Epithelial cell of prostate (primary cell): ENCODE measurements at regions not wholly inside any gene's neighbourhood (a gene's known extent, or its start where the extent isn't known, plus 50 kb on each side); places are given as distances from the start of the nearest gene placed in this dataset.

ENCODE experiments used
- DNase-seq: peaks from one replicate; pipeline ENCODE4 v3.0.0-alpha.2; 2011; ENCODE audit warnings: low read depth, low spot score
- H3K27ac ChIP-seq: fragments of 450-650 bp; 2 replicates; pipeline ENCODE4 v1.5.1; 2017; ENCODE audit warnings: mild to moderate bottlenecking

DNA sequence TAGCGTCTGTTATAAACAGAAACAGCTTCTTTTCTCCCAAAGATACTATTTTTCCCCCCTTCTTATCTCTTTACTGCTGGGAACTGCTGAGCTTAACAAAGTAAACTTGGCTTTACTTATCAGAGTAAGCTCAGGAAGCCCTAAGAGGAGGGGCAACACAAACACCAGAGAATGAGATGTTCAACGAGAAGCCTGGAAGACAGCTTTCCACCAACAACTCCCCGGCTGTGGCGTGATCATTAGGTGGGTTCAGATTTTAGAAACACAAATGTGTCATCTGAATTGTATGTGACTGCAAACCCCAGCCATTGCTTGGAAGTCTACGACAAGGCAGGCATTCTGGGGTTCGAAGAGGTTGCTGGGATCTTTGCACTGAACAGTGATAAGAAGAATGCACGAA is 181.2 kb upstream of the ESRRG start:
- no peak for DNase-seq
- H3K27ac ChIP-seq, result peak overlapping the region; percentile 98

DNA sequence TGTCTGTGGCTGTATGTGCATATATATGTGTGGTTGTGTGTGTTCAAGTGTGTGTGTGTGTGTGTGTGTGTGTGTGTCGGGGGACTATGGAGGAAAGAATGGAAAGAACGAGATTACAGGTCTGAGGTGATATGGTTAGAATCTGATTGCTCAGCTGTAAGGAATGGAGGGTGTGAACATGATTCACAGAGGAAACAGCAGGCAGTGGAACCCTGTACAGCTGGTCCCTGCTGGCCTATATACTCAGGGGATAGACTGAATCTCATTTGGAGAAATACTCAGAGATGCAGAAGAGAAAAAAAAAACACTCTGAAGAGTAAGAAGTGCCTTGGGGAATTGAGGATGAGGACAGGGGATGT is 180.1 kb upstream of the ESRRG start:
- H3K27ac ChIP-seq, result peak overlapping the region; percentile 98
- DNase-seq, result peak; percentile 57

DNA sequence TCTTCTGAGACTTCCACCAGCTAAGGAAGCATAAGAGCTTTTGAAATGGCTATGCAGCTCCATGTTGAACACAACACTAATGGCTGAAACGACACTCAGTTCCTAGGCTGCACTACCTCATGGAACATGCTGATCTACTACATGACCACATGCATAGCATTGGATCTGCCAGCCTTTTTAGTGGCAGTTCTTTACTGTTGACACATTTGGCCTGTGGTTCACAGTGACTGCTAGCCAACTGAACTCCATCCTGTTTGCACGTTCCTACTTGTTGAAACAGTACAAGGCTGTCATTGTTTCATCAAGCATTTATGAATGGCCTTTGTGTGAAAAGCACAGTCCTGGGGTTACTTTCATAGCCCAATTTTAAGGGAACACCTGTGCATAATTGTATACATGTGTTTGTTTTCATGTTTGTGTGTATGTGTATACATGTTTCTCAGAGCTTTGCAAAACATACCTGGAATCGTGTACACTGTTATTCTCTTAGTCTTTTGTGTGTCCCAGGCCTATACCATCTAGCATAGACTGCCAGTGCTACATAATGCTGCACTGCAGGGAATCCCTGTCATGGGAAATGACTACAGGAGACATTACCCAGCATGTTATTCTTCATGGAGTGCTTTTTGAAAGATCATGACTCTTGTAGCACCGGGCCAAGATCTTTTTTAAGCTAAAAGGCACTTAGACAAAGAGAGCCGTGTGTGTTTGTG is 179.6 kb upstream of the ESRRG start:
- peak overlapping the region; percentile 98 for H3K27ac ChIP-seq
- DNase-seq, result peak; percentile 94

DNA sequence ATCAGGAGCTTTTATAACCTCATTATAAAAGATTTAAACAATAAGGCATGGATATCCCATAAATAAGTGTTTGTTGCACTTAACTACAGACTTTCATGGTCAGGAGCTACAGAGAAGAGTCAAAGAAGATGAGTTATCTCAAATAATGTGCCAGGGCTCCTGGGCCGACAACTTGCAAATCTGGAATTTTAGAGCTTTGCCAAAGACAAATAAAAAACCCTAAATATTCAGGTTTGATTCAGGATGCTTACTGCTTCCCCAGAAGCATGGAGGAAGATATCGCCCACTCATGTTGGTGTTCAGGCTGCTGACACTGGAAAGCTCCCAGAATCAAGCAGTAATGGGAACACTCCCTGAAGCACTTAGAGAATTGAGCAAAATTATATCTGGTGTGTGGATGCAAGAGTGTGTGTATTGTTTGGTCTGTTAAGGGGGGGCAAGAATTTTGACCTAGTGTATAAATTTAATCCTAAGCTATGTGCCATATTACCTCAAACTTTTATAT is 176.9 kb upstream of the ESRRG start:
- H3K27ac ChIP-seq, result no peak overlapping the region
- DNase-seq, result no peak

DNA sequence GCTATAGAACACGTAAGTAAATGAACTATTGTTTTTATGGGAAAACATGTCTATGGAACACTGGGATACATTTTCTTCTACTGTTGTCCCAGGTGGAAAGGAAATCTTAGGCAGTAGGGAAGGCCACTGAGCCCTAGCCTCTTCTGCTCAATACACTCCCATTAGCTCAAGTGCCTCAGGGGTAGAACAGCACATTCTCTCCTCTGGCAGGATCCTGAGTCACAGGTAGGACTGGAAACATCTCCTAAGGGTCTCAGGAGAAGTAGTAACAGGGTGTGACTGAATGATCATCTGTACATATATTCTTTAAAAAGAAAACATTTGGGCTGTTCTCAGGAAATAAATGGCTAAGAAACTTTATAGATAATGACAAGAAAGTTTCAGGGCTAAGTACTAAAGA is 175.6 kb upstream of the ESRRG start:
- H3K27ac ChIP-seq, result peak overlapping the region; percentile 19

DNA sequence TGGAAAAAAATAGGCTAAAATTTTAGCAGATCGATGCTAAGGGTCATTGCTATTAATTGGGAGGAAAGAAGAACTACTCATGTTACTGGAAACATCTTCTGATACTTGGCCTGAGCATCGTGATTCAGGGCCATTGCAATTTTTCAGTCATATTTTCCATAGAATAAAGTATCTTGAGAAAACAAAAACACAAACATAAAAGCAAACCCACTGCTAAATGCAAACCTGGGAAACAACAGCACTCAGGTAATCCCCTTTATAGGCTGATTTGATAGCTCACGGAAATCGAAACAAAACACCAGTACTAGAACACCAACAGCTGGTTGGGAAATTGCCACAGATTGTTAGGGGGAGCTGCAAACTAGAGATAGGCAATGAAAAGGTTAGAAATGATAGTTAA is 172.9 kb upstream of the ESRRG start:
- no peak for DNase-seq
- H3K27ac ChIP-seq, result no peak overlapping the region

More for the DNA sequence above, 175.6 kb upstream of the ESRRG start:
- no peak for DNase-seq

DNA sequence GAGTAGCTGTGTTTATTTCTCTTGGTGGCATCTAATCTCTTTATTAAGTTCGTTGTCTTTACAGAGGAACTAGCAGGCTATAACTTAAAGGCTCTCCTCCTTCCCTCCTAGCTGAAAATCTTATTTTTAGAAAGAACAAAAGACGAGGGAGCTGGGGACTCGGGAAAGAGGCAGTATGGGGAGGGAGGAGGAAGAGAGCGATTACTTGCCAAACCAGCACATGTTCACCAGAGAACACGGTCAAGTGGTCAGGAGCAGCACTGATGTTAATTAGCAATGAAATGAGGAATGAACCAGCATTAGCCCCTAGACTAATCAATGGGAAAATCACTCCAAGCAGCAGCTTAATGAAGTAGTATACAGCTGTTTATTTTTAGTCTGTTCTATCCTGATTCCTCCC is 171.3 kb upstream of the ESRRG start:
- DNase-seq, result no peak
- no peak overlapping the region for H3K27ac ChIP-seq

DNA sequence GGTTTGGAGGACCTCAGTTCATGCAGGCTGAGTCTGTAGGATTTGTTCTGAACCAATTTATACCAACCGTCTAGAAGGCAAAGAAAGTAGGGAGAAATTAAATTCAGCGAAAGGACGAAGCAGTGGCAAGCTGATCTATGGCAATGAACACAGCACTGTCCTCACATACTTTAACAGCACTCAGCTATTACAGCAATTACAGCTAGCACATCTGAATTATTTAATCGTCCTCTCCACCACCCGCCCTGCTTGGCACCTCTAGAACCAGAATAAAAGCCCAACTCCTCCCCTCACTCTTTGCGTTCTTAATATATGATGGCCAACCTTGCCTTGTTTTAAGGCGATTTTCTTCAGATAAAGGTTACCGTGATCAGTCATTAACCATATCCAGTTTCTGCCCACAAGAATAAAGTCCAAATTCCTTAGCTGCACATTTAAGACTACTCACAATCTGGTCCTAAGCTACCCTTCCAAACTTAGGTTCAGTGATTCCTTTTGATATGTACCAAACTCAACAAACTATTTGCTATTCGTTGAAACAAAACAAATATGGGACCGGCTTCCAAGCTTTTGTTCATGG is 169.4 kb upstream of the ESRRG start:
- H3K27ac ChIP-seq, result no peak overlapping the region
- no peak for DNase-seq

DNA sequence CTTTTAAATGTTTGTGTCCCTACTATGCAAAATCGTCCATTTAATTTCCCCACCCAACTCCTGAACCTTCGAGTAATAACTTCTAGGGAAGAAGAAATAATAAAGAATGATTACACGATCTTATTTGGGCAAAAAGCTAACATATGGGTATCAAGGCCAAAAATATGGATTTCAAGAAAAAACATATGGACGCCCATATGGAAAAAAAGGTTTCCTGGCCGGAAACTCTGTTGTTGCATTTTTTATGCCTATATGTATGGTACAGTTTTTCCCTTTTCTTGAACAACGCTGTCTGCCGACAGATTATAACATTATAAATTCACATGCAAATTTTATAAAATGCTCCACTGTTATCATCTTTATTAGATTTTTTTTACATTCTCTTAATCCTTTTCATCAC is 167.6 kb upstream of the ESRRG start:
- no peak for DNase-seq
- H3K27ac ChIP-seq, result no peak overlapping the region

DNA sequence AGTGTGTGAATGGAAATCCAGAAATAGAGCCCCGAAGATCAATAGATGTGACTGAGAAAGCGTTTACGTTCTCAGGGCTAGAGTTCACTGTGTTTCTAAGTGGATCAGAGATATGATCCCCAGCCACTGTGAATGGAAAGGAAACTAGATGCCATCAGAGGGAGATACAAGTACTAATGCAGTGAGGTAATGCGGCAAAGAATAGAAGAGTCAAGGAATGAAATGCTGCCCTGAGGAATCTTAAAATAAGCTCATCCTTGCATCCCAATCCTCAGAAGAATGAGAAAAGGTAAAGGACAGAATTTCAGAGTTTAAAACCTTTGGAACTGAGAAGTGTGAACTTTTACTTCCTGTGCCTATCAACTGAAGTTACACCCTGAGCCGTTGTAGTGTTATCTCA is 165.5 kb upstream of the ESRRG start:
- DNase-seq, result no peak
- H3K27ac ChIP-seq, result no peak overlapping the region

DNA sequence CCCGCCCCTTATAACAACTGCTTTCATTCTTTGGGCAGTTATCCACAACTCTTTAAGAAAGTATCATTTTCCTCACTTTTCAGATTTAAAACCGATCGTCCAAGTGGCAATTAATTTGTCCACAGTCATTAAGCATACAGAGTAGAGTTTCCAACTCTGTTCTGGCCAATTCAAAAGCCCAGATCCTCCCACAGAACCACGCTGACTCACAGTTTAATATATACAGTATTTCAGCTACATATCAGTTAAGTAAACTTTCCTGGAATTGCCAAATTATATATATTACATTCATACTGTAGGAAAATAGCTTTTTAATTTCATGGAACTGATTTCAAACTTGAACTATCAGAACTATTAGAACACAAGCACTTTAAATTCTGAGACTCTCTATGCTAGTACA is 163.8 kb upstream of the ESRRG start:
- DNase-seq, result no peak
- H3K27ac ChIP-seq, result no peak overlapping the region

DNA sequence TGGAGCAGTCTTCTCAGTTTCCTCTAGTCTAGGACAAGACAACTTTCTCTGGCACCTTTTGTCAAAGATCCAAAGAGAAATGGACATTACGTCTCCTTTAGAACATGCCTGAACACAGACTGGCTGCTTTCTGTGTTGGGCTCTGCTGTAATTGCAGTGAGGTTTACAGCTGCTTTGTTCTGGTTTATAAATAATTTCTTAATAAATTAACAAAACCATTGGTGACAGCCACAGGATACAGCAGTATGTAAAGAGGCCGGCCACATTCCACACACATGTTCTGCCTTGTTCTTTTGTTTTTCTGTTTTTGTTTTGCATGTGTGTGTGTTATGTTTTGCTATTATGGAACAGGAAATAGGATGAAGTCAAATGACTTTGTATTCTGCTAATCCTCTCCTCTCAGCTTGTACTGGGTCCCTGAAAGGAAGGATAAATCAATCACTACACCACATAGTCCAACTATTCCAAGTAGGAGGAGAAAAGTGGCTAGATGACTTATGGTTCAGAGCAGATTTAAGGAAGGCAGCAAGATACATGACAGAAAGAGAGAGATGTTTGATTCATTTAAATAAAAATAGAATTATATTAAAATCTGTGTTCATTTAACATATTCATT is 161.5 kb upstream of the ESRRG start:
- peak overlapping the region; percentile 62 for H3K27ac ChIP-seq
- no peak for DNase-seq

DNA sequence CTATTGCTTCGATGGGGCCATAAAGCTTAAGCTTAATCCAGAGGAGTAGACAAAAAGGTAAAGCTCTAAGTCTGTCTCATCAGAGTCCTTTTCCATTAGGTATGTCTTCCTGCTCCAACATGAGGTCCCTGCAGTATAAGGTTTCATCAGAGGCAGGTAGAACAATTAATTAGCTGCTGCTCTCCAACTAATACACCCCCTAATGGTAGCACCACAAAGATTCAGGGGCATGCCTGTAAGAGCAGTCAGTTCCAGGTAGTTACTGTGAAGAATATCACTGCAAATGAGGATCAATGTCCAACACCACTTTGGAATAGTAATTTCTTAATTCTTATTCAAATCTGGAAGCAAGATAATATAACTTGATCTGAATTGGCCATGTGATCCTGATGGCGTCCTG is 160.3 kb upstream of the ESRRG start:
- H3K27ac ChIP-seq, result no peak overlapping the region
- DNase-seq, result no peak

DNA sequence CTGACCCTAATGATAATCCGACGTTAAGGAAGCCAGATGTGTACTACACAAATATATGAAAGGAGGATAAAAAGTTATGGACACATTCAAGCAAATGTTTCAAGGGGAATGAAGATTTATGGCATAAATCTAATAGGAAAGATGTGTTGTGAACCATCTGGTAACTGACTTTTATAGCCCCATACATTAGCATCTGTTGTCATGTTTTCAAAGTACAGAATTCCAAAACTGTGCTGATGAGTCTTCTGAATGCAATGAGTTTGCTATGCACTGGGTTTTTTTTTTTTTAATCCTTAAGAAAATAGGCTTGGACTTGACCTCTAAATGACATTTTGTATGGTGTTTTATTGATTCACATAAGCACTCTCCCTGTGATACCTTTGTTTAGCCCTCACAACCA is 158.5 kb upstream of the ESRRG start:
- DNase-seq, result no peak

DNA sequence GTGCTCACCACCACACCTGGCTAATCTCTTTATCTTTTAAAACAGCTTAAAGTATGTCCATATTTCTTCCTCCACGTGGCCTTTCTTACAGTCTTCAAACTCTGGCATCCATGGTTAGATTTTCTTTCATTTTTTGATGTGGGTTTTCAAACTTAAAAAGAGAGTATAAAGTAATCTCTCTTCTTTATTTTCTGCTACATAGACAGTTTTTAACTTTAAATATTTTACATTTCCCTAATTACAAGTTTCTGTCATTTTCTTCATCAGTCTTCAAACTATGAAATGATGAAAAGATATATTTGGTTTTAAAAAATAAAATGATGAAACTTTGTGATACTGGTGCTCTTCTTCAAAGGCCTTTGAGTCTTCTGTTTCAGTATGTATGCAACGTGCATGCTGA is 143.5 kb upstream of the ESRRG start:
- DNase-seq, result no peak

More for the DNA sequence above, 158.5 kb upstream of the ESRRG start:
- no peak overlapping the region for H3K27ac ChIP-seq

DNA sequence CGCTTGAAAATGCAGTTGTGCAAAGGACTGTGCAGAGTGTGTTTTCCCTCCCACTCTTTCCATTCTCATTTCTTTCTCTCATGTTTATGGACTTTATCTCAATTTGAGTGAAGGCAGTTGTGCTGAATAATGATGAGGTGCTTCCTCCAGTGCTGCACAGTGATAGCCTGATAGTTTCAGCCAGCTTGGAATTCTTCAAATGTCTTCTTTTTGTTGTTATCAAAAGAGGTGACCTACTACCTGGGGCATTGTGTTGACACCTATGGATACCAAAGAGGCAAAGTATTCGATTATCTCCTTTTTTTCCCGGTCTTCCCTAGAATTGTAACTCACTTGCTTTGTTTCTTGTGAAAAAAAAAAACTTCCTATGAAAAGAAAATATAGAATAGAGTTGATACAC is 132.6 kb upstream of the ESRRG start:
- no peak for DNase-seq
- H3K27ac ChIP-seq, result no peak overlapping the region

More for the DNA sequence above, 143.5 kb upstream of the ESRRG start:
- no peak overlapping the region for H3K27ac ChIP-seq

DNA sequence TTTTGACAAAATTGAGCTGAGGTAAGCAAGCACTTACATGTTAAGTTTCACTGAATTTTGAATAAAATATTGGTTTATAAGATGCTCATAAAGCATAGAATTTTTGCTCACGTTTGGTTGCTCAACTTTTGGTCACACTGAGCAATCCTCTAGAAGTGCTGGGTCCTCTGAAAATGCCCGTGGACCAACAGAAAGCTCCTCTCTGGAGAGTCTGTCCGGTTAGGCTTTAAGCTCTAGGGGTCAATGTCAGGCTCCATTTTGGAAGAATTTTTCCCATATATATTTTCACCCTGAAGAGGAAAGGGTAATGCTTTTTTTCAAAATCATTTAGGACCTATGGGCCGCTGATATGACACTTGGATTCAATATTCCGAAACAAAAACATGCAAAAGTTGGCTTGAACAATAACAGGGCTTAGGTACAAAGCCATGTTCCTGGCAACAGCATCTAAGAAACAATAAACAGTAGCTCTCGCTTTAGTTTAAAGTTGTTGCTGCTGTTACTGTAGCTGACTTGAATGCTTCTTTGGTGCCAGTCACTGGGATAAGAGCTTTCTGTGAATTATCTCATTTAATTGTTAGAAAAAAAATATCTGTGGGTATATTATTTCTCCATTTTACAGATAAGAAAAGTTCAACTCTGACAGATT is 131.7 kb upstream of the ESRRG start:
- H3K27ac ChIP-seq, result no peak overlapping the region
- no peak for DNase-seq

DNA sequence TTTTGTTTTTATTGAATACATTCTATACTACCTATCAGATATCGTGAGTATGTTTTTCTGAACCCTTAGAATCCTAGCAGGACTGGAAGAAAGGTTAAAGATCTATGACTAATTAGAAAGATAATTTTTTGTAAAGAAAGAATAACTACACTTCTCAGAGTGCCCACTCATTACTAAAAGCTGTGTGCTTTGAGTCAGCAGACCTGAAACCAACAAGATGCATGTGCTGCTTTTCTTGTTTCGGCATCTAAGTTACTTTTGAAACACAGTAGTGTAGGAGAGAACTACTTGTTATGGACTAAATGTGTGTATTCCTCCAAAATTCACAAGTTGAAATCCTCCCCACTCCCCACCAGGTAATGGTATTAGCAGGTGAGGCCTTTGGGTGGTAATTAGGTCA is 127.8 kb upstream of the ESRRG start:
- H3K27ac ChIP-seq, result no peak overlapping the region
- no peak for DNase-seq

DNA sequence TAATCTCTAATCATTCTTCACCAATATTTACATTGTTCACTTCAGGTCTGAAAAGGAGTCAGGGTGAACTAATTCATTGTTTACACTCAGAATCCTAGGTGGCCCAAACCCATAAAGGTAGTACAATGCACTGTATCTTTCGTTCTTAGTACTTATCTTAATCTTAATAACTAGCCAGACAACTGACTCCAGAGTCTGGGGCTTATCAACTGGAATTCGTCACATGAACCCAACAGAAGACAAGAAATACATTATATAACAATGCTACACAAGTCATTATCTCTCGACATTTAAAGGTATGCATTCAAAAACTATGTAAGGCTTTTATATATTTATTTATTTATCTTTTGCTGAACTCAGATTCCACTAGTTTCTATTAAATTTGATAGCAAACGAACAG is 125.9 kb upstream of the ESRRG start:
- no peak overlapping the region for H3K27ac ChIP-seq
- no peak for DNase-seq

DNA sequence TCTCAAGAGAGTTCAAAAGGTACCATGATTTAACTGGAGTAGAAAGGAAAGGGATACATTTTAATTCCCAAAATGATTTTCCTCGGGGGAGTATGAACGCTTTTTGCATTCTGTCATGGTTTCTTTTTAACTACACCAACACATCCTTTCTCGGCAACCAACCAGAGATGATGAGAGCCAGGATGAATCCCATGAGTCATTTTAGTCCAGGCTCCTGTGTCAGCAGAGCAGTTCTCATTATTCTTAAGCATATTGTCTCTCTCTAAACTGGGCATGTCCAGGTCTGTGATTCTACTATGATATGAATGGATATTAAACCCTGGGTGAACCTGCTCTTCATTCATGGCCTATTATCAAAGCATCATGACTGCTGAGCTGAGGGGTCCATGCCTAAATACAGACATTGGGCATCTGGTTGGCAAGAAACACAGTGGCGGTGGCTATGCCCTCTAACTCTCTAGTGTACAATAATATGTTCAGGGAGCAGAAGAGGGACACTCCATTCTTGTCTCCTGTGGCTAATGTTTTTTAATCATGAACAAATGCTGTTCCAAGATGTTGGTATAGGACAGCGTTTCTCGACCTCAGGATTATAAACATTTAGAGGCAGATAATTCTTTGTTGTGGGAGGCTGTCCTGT is 124.3 kb upstream of the ESRRG start:
- peak; percentile 2 for DNase-seq
- H3K27ac ChIP-seq, result no peak overlapping the region

DNA sequence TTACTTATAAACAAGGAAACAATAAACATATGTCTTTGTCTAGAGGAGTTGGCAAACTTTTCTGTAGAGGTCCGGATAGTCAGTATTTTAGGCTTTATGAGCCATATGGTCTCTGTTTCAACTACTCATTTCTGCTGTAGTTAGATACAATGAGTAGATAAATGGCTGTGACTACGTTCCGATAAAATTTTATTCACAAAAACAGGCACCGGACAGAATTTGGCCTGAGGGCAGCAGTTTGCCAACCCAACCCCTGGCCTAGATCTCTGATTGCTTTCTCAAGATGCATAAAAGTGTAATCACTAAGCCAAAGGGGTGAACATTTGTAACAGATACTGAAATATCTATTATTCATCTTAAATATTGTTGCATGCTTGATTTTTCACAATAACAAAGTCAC is 123.1 kb upstream of the ESRRG start:
- no peak overlapping the region for H3K27ac ChIP-seq
- DNase-seq, result no peak
